ENCODE measurements at regions not wholly inside any gene's neighbourhood (a gene's known extent, or its start where the extent isn't known, plus 50 kb on each side); places are given as distances from the start of the nearest gene placed in this dataset.

GRCh38 chr11:133699071-133699470, 146.2 kb downstream of the SPATA19 start:
- TF ChIP-seq DDX20 (tag; IDR thresholded peaks at IDR 0.05; ENCODE audit: low read depth) (no peak), ZNF253 (CRISPR knock-in tag; conservative IDR thresholded peaks at IDR 0.05) (no peak), E2F6 (IDR thresholded peaks at IDR 0.05; ENCODE audit: borderline replicate concordance in 1 of 2, extremely low read depth in 1 of 2, insufficient read depth in 1 of 2, insufficient read length in 1 of 2, low read depth in 1 of 2, low read length in 1 of 2, poor library complexity in 1 of 2, severe bottlenecking in 1 of 2) (no peak), CSDE1 (IDR thresholded peaks at IDR 0.05) (no peak), USF2 (CRISPR knock-in tag; IDR thresholded peaks at IDR 0.05) (no peak), CTCF (IDR thresholded peaks at IDR 0.05 in 2 of 3, conservative IDR thresholded peaks at IDR 0.05 in 1 of 3; ENCODE audit: insufficient read depth in 2 of 3, low read depth in 1 of 3, low read length in 3 of 3) (no peak)
